A673 (cell line): ENCODE measurements at regions not wholly inside any gene's neighbourhood (a gene's known extent, or its start where the extent isn't known, plus 50 kb on each side); places are given as distances from the start of the nearest gene placed in this dataset.
A peak's percentile ranks its signal among the peaks of the same experiment; 100 is the strongest.

Experiments used
- BruUV-seq: library from RNA; stranded (reverse); fragments of 400-500 nt; replicated peaks from 2 replicates; lab custom pipeline; 2021; lab: Mats Ljungman, UMichigan
- CTCF ChIA-PET: fragments of 300-600 bp; sonication (Branson Sonifier 250); formaldehyde crosslinking; loops from one replicate; lab custom pipeline; 2022; ENCODE audit warnings: antibody characterized with exemption; lab: Charles Lee
- POLR2A ChIA-PET: fragments of 300-600 bp; sonication (Branson Sonifier 250); formaldehyde crosslinking; loops from one replicate; lab custom pipeline; 2022; ENCODE audit warnings: antibody characterized with exemption; ENCODE audit not compliant: low non-redundant PET; lab: Charles Lee
- DNase-seq: peaks from one replicate; pipeline ENCODE4 v3.0.0-alpha.2; 2015; ENCODE audit warnings: low spot score
- H3K27ac ChIP-seq: fragments of 200-600 bp; sonication (generic); 2 replicates; pipeline ENCODE4 v1.5.1; 2016; ENCODE audit warnings: mixed run types, low read depth, mild to moderate bottlenecking, mixed read lengths, antibody characterized with exemption, low read length; ENCODE audit not compliant: poor library complexity, severe bottlenecking
- H3K27me3 ChIP-seq: fragments of 200-600 bp; sonication (generic); replicated peaks from 2 replicates; pipeline ENCODE4 v1.6.1; 2017; ENCODE audit warnings: mixed run types, low read depth, mild to moderate bottlenecking, mixed read lengths, antibody characterized with exemption, low read length; ENCODE audit not compliant: insufficient read depth, poor library complexity
- H3K36me3 ChIP-seq: fragments of 200-600 bp; sonication (generic); 2 replicates; pipeline ENCODE4 v1.6.1; 2016; ENCODE audit warnings: mixed run types, mild to moderate bottlenecking, mixed read lengths, antibody characterized with exemption, low read length; ENCODE audit not compliant: insufficient read depth, poor library complexity, severe bottlenecking
- H3K4me1 ChIP-seq: fragments of 200-600 bp; sonication (generic); 2 replicates; pipeline ENCODE4 v1.6.1; 2017; ENCODE audit warnings: mixed run types, mild to moderate bottlenecking, mixed read lengths, antibody characterized with exemption, low read length; ENCODE audit not compliant: insufficient read depth, poor library complexity, severe bottlenecking
- H3K4me3 ChIP-seq: fragments of 200-600 bp; sonication (generic); 2 replicates; pipeline ENCODE4 v1.5.1; 2016; ENCODE audit warnings: low read depth, mixed run types, mild to moderate bottlenecking, mixed read lengths, low read length; ENCODE audit not compliant: poor library complexity, severe bottlenecking
- H3K9me3 ChIP-seq: fragments of 200-600 bp; sonication (generic); 2 replicates; pipeline ENCODE4 v1.6.1; 2016; ENCODE audit warnings: mixed run types, low read depth, mild to moderate bottlenecking, mixed read lengths, antibody characterized with exemption, low read length; ENCODE audit not compliant: poor library complexity, severe bottlenecking
- CTCF ChIP-seq: fragments of 300-800, 200-600 bp; sonication (generic); conservative IDR thresholded peaks from 2 replicates; pipeline ENCODE4 v1.5.1; 2017; ENCODE audit warnings: low read depth, mild to moderate bottlenecking, antibody characterized with exemption, low read length, moderate library complexity, mixed read lengths
- EZH2 ChIP-seq: fragments of 200-600 bp; sonication (generic); IDR thresholded peaks from 2 replicates; pipeline ENCODE4 v1.6.1; 2017; ENCODE audit warnings: borderline replicate concordance, low read depth, mild to moderate bottlenecking, mixed read lengths, antibody characterized with exemption, low read length; ENCODE audit not compliant: poor library complexity, severe bottlenecking
- intact Hi-C: fragments of 100-400 bp; cut with micrococcal nuclease; formaldehyde crosslinking; loops from one replicate; pipeline ENCODE4 v1.10.0; 2022; ENCODE audit not compliant: unreplicated experiment

- POLR2A ChIA-PET = no interaction called here
- H3K36me3 ChIP-seq = no peaks in the 10 kb centered on the region
- H3K4me3 ChIP-seq = no peak overlapping the region
- H3K27ac ChIP-seq = no peak overlapping the region
- H3K4me1 ChIP-seq = no peaks in the 10 kb centered on the region
- no peak for DNase-seq
- CTCF ChIA-PET = no interaction called here
- H3K27me3 ChIP-seq = no peaks in the 10 kb centered on the region
- BruUV-seq = no TSS peak
- no peak for TF ChIP-seq CTCF
- no peak for TF ChIP-seq EZH2
- no peaks in the 10 kb centered on the region for H3K9me3 ChIP-seq
- intact Hi-C loops = no loop called here
Measured at GRCh38 chr14:81668626-81669274, 135.1 kb upstream of the SEL1L start.

GRCh38 chr14:81669308-81669707 lies 135.7 kb upstream of the SEL1L start:
- H3K4me3 ChIP-seq = no peak overlapping the region
- no peak overlapping the region for H3K27ac ChIP-seq
- intact Hi-C loops = no loop called here
- no peak for TF ChIP-seq EZH2
- H3K9me3 ChIP-seq = no peaks in the 10 kb centered on the region
- H3K27me3 ChIP-seq = no peaks in the 10 kb centered on the region
- H3K36me3 ChIP-seq = no peaks in the 10 kb centered on the region
- CTCF ChIA-PET = no interaction called here
- POLR2A ChIA-PET = no interaction called here
- peak; percentile 2 for DNase-seq
- no TSS peak for BruUV-seq
- no peaks in the 10 kb centered on the region for H3K4me1 ChIP-seq

GRCh38 chr14:81673930-81674329 lies 140.3 kb upstream of the SEL1L start:
- TF ChIP-seq EZH2 = no peak
- no peak for TF ChIP-seq CTCF
- POLR2A ChIA-PET = no interaction called here
- H3K4me1 ChIP-seq = no peaks in the 10 kb centered on the region
- DNase-seq = no peak
- no peak overlapping the region for H3K27ac ChIP-seq
- H3K4me3 ChIP-seq = no peak overlapping the region
- no peaks in the 10 kb centered on the region for H3K36me3 ChIP-seq
- BruUV-seq = no TSS peak
- no peaks in the 10 kb centered on the region for H3K27me3 ChIP-seq
- CTCF ChIA-PET = no interaction called here
- intact Hi-C loops = no loop called here
- no peaks in the 10 kb centered on the region for H3K9me3 ChIP-seq

- Histone ChIP-seq H3K4me3 (no peak overlapping the region), H3K4me1 (no peaks in the 10 kb centered on the region), H3K9me3 (no peaks in the 10 kb centered on the region), H3K36me3 (no peaks in the 10 kb centered on the region), H3K27me3 (no peaks in the 10 kb centered on the region), H3K27ac (no peak overlapping the region)
- POLR2A ChIA-PET = interaction anchor here (0.6 kb wide), 1 partner anchor 37 kb away, joined by 3 read pairs; no protein-coding TSS in a partner anchor
- CTCF ChIA-PET = no interaction called here
- BruUV-seq = no TSS peak
- intact Hi-C loops = no loop called here
- DNase-seq = no peak
- no peak for TF ChIP-seq CTCF
- no peak for TF ChIP-seq EZH2
Measured at GRCh38 chr14:81676395-81676794, 142.7 kb upstream of the SEL1L start.
